SKM-1 treated with dmso at 0.1 percent for 144 hours (cell line): ENCODE measurements at regions not wholly inside any gene's neighbourhood (a gene's known extent, or its start where the extent isn't known, plus 50 kb on each side); places are given as distances from the start of the nearest gene placed in this dataset.
"Not testable (repeated sequence)": the region's sequence is repeated elsewhere in the genome, so short reads cannot be mapped to it uniquely, and the experiment has no call there.

Source experiments
- DNase-seq: peaks from one replicate; lab custom pipeline; 2025; ENCODE audit not compliant: unreplicated experiment; lab: John Stamatoyannopoulos, UW

DNA sequence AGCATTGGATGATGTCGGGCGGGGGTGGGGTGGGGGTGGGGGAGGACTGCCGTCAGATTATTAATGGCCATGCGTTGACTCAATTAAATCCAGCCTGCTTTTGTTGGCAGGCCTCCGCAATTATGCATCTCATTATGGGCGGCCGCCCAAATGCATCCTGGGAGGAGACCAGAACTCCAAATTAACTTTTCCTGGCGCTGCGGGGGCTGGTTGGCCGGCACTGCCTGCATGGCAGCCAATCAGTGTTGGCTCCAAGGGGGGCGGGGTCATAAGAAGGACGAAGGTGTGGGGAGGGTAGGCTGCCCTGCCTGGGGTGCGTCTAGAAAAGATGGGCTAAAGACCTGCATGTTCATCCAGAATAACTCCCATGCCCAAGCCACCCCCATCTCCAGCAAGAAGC lies 83.9 kb upstream of the PAX2 start:
- DNase-seq = no peak

DNA sequence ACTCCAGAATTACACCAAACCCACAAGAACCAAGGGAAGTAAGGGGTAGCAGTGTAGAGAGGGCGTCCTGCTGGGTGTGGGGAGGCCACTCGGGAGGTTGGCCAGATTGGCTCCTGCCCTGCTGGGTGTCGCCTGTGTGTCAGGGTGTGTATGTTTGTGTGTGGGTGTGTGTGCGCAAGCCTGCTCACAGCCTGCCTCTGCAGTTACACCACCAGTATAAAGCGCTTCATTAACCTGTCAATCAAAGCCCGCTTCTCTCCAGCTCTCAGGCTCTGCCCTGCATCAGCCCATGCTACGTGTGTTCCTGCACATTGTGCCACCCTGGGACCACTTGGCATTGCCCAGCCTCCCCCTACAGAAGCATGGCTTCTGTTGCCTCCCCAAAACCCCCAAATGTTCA lies 83.3 kb upstream of the PAX2 start:
- DNase-seq = no peak

DNA sequence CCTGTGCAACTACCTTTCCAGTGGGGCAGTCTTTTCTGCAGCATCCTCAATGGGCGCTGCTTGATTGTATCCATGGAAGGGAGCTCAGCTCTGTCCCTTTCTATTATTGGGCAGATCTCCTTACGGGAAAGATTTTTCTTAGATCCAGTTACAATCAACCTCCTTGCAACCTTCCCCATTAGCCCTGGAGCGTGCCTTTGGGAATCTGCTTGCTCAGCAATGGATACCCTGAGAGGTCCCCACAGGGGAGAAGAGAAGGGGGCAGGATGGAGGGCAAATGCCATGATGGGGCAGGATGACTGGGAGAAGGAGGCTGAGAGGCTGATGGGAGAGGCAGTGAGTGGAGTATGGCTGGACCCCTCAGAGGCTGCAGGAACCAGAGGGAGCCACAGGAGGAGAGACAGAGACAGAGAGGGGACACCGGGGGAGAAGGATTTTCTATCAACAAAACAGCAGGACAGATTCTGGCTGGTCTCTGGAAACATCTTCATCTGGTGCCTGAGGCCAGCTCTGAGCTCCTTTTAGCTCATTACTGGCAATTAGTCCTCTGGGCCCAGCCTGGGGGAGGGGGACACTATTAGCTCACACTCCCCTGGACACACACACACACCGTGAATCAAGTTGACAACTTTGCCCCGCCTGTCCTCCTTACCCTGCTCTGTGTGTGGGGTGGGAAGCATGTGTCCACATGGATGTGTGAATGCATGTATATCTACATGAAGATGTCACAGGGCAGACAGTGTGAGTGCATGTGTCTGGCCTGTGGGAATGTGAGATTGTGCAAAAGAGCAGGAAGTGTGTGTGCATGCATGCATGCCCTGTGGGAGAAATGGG lies 80.8 kb upstream of the PAX2 start:
- no peak for DNase-seq

DNA sequence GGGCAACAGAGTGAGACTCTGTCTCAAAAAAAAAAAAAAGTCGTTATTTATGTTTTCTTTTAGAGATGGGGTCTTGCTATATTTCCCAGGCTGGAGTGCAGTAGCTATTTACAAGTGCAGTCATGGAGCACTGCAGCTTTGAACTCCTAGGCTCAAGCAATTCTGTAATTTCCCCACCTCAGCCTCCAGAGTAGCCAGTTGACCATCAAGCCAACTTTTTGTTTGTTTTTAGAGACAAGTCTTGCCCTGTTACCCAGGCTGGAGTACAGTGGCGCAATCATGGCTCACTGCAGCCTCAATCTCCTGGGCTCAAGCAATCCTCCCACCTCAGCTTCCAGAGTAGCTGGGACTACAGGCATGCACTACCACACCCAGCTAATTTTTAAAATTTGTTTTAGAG lies 78.7 kb upstream of the PAX2 start:
- DNase-seq = not testable (repeated sequence)

DNA sequence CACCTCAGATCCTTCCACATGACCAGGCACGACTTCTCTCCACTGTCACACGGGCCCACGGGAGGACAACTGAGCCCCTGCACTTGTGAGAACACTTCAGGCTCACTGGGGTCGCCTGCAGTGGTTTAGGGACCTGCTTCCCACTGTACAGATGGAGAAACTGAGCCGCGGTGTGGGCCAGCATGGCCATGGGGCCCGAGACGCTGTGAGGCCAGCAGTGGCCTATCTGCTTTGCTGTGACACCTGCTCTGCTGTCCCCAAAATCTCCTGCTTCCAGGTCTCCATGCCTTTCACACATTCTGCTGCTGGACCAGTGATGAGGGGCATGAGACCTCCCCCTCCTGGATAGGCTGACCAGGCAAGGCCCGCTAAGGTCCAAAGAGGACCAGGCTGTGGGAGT lies 75.8 kb upstream of the PAX2 start:
- DNase-seq = no peak

DNA sequence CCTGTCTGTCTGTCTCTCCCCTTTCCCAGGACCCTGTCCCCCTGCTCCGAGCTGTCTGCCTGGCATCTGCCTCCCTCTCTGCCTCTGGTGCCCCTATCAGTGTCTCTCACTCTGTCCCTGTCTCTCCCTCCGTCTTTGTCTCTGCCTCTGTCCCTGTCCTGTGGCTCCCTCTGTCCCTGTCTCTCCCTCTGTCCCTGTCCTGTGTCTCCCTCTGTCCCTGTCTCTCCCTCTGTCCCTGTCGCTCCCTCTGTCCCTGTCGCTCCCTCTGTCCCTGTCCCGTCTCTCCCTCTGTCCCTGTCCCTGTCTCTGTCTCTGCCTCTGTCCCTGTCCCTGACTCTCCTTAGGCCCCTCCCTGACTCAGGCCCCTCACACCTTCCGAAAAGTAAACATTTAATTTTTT lies 75.0 kb upstream of the PAX2 start:
- DNase-seq = no peak

DNA sequence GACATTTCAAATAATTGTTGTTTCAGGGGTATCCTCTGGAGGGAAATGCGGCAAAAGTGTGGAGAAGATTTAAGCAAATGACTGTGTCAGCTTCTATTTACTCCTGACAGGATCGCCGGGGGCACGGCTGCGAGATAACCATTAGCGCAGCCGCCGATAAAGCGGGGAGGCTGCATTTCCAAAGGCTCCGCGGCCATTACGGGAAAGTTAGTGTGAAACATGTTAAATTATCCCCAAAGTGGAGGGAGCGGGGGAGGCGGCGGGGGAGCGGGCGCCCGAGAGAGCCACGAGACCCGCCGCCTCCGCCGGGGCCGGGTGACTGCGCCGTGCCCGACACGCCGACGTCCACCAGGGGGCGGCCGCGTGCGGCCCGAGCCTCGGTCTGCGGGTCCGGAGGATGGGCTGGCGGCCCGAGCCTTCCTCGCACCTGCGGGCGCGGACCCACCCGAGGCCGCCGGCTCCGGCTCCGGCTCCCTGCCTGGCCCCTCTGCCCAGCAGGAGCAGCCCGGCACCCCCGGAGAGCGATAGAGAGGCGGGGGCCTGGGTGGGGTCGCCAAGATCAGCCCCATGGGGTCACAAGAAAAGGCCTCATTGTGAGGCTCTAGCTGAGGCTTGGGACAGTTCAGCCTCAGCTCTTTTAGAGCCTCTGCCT lies 74.4 kb upstream of the PAX2 start:
- no peak for DNase-seq

DNA sequence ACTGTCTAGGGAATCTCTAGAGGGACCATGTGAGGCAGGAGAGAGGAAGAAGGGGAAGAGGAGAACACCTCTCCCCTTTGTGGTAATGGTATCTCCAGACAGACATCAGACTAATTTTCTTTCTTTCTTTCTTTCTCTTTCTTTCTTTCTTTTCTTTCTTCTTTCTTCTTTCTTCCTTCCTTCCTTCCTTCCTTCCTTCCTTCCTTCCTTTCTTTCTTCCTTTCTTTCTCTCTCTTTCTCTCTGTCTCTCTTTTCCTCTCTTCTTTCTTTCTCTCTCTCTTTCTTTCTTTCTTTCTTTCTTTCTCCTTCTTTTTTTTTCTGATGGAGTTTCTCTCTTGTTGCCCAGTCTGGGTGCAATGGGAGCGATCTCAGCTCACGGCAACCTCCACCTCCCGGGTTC lies 73.2 kb upstream of the PAX2 start:
- no peak for DNase-seq

DNA sequence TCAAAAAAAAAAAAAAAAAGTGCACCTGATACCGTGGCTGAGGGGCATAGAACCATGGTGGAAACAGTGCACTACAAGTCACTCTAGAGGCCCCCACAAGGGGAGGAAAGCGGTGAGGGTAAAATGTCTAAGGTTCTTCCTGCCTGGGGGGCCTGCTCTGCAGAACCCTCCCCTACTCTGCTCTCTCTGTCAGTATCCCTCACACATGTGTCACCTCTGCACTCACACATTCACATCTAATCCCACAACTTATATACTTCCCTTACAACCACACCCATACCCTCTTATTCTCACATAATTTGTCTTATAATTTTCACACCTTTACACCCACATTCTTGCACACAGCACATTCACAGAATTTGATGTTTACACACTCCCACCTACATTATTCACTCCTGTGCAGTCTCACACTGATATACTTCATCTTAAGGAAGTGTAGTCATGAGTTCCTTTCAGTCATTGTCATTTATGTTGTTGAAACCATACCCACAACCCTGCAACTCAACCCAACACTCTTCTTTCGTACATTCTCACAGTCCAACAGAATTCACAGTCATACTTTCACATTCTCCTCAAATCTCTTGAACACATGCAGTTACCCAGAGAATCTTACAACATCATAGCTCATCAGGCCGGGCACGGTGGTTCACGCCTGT lies 68.0 kb upstream of the PAX2 start:
- no peak for DNase-seq

DNA sequence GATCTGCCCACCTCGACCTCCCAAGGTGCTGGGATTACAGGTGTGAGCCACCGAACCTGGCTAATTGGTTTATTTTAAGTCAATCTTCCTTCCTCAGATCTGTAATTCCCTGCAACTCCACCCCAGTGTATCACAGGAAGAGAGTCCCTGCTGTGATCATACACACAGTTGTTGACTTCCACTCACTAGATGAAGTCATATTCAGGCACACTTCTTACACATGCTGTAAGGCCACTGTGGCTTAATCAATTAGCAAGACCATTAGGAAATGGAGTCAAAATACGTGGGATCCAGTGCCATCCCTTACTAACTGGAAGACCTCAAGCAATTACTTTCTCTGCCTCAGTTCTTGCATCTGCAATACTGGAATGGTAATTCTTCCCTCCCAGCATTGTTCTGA lies 66.1 kb upstream of the PAX2 start:
- no peak for DNase-seq

DNA sequence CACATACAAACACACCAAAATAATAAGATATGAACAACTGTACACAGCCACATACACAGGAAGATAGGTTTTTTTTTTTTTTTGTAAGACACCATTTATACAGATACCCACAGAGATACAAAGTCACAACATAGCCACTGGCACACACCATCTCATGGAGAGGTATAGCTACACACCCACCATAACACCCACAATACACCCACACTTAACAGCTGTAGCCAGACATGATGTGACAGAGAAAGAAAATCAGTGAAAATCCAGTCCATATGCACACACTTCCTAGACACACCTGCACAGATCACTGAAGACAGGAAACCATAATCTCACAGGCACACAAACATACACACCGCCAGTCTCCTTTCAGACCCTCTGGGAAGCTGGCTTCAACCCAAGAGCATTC lies 62.4 kb upstream of the PAX2 start:
- no peak for DNase-seq

DNA sequence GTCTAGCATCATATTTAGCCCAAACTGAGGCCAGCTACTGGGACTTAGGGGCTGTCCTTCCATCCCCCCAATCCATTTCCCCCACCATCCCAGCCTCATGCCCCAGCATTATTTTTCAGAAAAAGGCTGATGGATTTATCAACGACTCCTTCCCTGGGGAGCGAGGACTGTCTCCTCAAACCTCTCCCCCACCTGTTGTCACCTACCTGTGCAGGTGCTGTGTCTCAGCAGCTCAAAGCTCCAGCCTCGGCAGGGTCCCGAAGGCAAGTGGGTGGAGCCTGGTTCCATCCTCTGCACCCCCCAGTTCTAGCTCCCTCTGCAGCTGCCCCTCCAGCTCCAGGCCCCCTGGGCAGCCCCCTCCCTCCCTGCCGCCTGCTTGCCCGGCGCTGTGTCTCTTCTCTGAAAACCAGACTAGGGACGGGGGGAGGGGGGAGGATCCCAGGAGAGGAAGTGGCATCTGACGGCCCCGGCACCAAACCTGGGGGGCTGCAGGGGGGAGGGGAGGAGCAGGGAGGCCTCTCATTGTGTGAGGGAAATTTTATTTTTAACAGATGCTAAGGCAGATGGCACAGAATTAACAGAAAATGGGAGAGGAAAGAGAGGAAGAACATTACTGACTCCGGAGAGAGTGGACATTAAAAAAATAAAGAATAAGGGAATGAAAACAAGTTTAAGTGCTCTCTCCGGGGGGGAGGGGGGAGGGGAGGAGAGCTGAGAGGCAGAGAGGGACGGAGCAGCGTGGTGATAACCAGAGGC lies 61.7 kb upstream of the PAX2 start:
- DNase-seq = no peak

DNA sequence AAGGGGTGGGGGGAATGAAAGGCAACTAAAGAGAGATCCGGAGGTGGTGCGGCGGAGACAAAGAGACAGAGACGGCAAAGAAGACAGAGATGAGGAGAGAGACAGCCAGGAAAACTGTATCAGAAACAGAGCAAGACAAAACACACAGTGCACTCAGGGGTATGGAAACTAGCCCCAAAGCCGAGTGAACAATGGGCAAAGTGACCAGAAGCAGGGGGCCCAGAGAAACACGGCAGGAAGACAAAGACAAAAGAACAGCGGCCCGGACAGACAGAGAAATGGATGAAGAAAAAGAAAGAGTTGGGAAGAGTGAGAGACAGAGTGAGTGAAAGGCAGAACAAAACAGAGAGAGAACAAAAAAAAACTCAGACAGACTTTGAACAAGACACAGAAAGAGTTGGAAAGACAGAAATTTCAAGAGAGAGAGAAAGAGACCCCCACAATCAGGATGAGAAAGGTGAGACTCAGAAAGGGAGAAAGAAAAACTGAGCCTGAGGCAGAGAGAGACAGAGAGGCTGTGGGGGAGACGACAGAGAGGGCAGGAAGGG lies 60.6 kb upstream of the PAX2 start:
- no peak for DNase-seq

DNA sequence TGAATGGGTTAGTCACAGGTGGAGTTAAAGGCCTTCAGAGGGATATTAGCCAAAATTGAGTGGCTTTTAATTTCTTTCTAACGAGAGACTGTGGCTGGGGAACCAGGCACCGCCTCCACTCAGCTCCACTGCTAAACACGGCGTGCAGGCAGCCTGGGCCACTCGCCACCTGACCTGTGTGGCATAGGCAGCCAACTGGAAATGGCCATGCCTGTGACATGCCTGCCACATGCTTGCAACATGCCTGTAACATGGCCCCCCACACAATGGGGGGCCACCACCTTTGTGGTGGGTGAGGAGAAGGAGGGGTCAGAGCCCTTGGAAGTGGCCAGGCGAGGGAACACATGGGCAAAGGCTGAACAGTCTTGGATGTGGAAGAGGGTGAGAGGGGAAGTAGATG lies 60.1 kb upstream of the PAX2 start:
- DNase-seq = no peak

DNA sequence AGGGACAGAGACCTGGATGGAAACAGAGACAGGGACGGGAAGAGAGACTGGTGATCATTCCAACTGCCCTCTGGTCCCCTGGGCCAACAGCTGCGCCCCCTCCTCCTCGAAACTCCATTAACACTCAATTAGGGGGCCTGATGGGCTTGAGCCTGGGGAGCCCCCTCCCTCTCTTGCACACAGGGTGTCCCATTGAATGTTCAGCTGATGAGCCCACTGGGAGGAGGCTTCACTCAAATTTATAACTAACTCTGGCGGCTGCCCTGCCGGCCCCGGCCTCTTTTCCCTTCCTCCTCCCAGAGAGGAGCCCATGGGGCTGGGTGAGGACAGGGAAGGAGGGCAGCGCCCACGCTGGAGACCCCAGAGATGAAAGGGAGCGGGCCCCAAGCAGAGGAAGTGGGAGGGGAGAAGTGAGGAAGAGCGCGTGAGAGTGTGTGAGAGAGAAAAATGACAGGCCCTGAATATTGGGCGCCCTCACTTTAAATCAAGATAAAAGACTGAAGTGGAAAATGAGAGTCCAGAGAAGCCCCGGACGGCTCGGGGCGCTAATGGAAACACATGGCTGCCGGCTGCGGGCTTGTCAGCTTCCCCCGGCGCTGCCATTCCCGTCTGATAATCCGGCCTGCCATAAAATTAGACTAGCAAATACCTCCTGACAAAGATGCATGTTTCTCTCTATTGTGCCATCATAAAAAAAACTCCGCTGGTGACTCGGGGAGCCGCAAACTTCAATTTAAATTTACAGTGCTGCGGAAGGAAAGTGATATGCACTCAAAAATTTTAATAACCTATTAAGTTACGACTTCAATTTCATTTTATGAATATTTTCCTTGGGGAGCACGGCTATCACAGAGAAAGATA lies 58.0 kb upstream of the PAX2 start:
- DNase-seq = no peak

DNA sequence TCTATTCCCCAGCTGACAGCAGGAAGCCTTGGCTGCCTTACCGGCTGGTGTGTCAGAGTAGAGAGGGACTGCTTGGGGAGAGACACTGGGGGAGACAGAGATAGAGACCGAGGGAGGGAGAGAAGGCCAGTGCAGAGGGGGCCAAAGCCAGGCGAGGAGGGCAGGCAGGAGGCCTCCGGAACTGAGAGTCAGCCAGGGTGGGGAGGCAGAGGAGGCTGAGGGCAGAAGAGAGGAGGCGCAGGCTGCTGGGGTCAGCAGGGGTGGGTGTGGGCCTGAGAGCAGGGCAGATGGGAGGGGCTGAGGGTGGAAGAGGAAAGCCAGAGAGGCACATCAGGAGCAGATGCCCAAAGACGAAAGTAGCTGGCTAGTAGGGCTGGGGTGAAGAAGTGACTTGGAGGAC lies 57.2 kb upstream of the PAX2 start:
- no peak for DNase-seq

DNA sequence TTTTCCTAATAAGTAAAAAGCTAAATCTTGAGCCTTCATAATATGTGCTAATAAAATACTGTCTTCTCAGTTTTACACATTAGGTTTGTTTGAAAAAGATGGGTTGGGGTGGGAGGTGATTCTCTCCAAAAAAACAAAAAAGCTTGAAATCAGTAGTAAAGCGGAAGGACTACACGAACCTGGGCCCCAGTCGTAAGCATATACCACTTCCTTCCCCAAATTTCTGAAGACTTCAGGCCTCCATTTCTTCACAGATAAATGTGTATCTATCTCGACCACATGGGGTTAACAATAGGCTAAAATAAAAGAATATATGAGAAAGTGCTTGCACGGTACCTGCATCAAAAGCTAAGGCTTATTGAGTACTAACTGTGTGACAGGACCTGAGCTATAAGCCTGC lies 51.6 kb upstream of the PAX2 start:
- DNase-seq = no peak
